ENCODE measurements at regions not wholly inside any gene's neighbourhood (a gene's known extent, or its start where the extent isn't known, plus 50 kb on each side); places are given as distances from the start of the nearest gene placed in this dataset.

GRCh38 chr14:25869854-25870253 is 728.0 kb downstream of the NOVA1 start:
- FAIRE-seq (no peak), DNase-seq (ENCODE audit: low read depth, low spot score) (no peak)
- ChIA-PET POLR2A (no interaction called here), CTCF (no interaction called here)
- Histone ChIP-seq H3K9me1 (replicated peaks; ENCODE audit: control insufficient read depth, extremely low read depth, insufficient read depth, low read length) (no peaks in the 10 kb centered on the region), H3K4me3 (replicated peaks in 1 of 3; ENCODE audit: insufficient read depth in 1 of 3, low read depth in 1 of 3, low read length in 3 of 3) (no peak overlapping the region), H3K4me1 (ENCODE audit: control insufficient read depth, extremely low read depth, insufficient read depth, low read length) (no peaks in the 10 kb centered on the region), H3K36me3 (ENCODE audit: control insufficient read depth in 2 of 2, extremely low read depth in 1 of 2, insufficient read depth in 2 of 2, low read length in 2 of 2) (no peaks in the 10 kb centered on the region), H3K79me2 (ENCODE audit: control insufficient read depth, insufficient read depth, low read length) (no peaks in the 10 kb centered on the region), H3K4me2 (ENCODE audit: insufficient read depth, low read length) (no peak overlapping the region), H3K27me3 (ENCODE audit: control insufficient read depth in 2 of 2, insufficient read depth in 2 of 2, low read length in 2 of 2) (no peaks in the 10 kb centered on the region), H3K27ac (ENCODE audit: insufficient read depth, low read depth, low read length) (no peak overlapping the region), H2AFZ (ENCODE audit: low read depth, low read length) (no peak overlapping the region), H4K20me1 (replicated peaks; ENCODE audit: control insufficient read depth, extremely low read depth, insufficient read depth, low read length) (no peaks in the 10 kb centered on the region), H3K9ac (replicated peaks; ENCODE audit: extremely low read depth, insufficient read depth, low read length) (no peak overlapping the region), H3K9me3 (replicated peaks; ENCODE audit: control insufficient read depth, insufficient read depth, low read length) (no peaks in the 10 kb centered on the region)
- intact Hi-C loops (cut with micrococcal nuclease), result no loop called here
- no TSS peak for BruUV-seq (replicated peaks)
- dilution Hi-C loops (cut with MboI; ENCODE audit: extremely low pct_ligation_motif_present, low sequenced_read_pairs), result no loop called here
- no peak for TF ChIP-seq POLR2A (IDR thresholded peaks at IDR 0.05; ENCODE audit: low read depth, low read length)
- TF ChIP-seq MYC (IDR thresholded peaks at IDR 0.05; ENCODE audit: low read depth, low read length), result no peak
- no peak for TF ChIP-seq POLR2AphosphoS5 (IDR thresholded peaks at IDR 0.05; ENCODE audit: insufficient read depth, low read depth, low read length)
- no peak for TF ChIP-seq EZH2 (IDR thresholded peaks at IDR 0.05; ENCODE audit: borderline replicate concordance, low read depth, low read length, severe bottlenecking)
- no peak for TF ChIP-seq CTCF (IDR thresholded peaks at IDR 0.05; ENCODE audit: extremely low read depth in 1 of 2, insufficient read depth in 1 of 2, low read depth in 1 of 2, low read length in 2 of 2)
- no peak for TF ChIP-seq GATA2 (IDR thresholded peaks at IDR 0.05; ENCODE audit: insufficient read depth, insufficient read length, low read depth, low read length)
- no peak for TF ChIP-seq MAX (IDR thresholded peaks at IDR 0.05; ENCODE audit: insufficient read depth, insufficient read length)
- TF ChIP-seq JUN (IDR thresholded peaks at IDR 0.05; ENCODE audit: borderline replicate concordance, insufficient read depth, insufficient read length, low read depth), result no peak
- TF ChIP-seq FOS (IDR thresholded peaks at IDR 0.05; ENCODE audit: borderline replicate concordance, insufficient read depth, low read length), result no peak
